ENCODE measurements at regions not wholly inside any gene's neighbourhood (a gene's known extent, or its start where the extent isn't known, plus 50 kb on each side); places are given as distances from the start of the nearest gene placed in this dataset.
"Not testable (repeated sequence)": the region's sequence is repeated elsewhere in the genome, so short reads cannot be mapped to it uniquely, and the experiment has no call there.

GRCh38 chr7:89618274-89618673 lies 536.0 kb upstream of the STEAP1 start:
- DNase-seq = no peak

DNA sequence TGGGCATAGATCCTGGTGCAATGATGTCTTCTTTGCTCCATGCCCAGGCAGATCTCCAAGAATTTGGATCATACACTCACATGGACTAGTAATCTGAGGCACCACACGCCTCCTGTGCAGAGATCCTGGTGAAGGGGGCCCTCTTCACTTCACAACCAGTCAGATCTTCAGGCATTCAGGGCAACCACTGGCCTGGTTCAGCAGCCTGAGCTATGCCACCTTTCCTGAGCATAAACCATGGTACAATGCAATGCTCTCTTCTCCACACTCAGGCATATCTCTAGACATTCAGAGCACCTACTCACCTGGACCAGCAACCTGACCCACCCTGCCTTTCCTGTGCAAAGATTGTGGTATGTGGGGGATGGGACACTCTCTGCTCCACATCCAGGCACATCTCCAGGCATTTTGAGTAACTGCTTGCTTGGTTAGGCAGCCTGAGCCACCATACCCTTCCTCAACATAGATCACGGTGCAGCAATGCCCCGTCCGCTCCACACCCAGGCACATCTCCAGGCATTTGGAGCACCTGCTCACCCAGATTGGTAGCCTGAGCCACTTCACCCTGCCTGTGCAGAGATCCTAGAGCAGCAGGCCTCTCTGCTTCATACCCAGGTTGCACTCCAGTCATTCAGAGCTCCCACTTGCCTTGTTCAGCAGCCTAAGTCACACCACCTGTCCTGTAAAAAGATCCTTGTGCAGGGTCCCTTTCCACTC lies 532.2 kb upstream of the STEAP1 start:
- no peak for DNase-seq

DNA sequence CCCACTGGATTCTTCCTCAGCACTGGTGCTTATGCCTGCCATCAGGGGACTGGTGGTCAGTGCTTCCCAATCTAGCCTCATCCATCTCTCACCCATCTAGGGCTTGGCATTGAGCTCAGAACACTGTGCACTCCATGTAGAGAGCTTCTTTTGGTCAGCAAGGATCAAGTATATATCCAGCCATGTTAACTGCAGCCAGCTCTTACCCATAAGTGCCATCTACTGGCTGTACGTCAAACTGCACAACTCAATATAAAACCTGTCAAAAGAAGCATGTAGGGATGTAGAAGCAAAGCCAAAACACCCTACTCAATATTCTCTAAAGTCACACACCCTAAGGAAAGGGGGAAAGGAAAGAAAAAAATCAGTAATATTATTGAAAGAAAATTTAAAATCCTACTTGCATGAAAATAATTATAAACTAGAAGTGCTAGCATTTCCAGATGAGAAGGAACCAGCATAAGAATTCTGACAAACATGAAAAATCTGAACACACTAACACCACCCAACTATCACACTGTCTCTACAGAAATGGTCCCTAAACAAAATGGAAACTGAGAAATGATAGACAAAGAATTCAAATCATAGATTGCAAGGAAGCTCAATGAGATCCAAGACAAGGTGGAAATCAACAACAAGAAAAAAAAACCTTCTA lies 531.1 kb upstream of the STEAP1 start:
- peak in 7 of 56 donors; percentile 3 to 60 (median 11) for DNase-seq

- not testable (repeated sequence) for DNase-seq
Measured at GRCh38 chr7:89624155-89624554, 530.1 kb upstream of the STEAP1 start.

- no peak for DNase-seq
Measured at GRCh38 chr7:89648509-89648908, 505.8 kb upstream of the STEAP1 start.

GRCh38 chr7:89655946-89656345 lies 498.3 kb upstream of the STEAP1 start:
- DNase-seq = no peak

- no peak for DNase-seq
Measured at GRCh38 chr7:89661876-89662275, 492.4 kb upstream of the STEAP1 start.

- DNase-seq = no peak
Measured at GRCh38 chr7:89666136-89666835, 488.0 kb upstream of the STEAP1 start.

GRCh38 chr7:89680161-89680560 lies 474.1 kb upstream of the STEAP1 start:
- no peak for DNase-seq

- DNase-seq = no peak
Measured at GRCh38 chr7:89681448-89681847, 472.8 kb upstream of the STEAP1 start.

DNA sequence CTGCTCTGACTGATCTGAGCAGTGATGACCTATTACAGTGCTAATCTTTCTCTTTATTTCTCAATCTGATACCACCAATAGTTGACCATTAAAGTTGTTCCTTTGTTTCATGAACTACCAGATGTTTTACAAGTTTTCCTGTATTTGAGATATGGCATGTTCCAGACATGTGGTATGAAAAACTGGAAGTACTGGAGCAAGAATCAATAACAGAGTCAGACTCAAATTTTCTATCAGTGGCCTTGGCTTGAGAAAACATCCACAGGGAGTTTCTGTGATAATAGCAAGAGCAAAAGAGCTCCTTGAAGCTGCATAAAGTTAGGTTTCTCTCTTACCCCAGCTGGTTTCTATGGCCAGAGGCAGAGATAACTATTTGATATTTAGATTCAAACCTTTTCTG lies 469.0 kb upstream of the STEAP1 start:
- DNase-seq = no peak

DNA sequence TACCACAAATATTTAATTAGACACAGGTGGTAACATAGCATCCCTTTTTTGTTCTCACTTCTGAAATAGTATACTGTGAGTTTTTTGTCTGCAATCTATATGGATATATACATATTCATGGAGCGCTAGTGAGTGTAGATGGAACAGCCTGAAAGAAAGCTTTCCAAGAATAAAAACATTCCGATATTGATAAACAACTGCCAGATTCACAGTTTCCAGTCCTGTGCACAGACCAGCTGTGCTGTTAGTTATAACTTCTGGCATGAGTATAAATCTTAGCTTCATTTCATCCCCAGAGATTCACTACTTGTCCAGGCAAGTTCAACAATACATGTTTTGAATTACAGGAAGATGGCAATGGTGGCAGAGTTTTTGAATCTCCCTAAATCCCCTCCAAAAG lies 467.1 kb upstream of the STEAP1 start:
- no peak for DNase-seq

- no peak for DNase-seq
Measured at GRCh38 chr7:89695241-89695640, 459.0 kb upstream of the STEAP1 start.

DNA sequence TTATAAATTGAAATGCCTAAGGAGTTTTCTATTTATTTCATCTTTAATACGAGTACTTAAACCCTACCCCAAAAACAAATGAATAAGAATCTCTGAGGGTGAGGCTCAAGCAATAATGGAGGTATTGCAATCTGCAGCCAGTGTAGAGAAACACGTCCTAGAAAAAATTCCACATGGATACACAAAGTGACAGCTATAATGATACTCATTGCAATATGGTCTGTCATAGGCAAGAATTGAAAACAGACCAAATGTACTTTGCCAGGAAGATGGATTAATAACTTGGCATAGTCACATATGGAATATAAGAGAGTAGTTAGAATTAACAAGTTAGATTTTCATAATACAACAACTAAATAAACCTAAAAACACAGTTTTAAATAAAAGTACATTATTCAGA lies 440.1 kb upstream of the STEAP1 start:
- DNase-seq = no peak

DNA sequence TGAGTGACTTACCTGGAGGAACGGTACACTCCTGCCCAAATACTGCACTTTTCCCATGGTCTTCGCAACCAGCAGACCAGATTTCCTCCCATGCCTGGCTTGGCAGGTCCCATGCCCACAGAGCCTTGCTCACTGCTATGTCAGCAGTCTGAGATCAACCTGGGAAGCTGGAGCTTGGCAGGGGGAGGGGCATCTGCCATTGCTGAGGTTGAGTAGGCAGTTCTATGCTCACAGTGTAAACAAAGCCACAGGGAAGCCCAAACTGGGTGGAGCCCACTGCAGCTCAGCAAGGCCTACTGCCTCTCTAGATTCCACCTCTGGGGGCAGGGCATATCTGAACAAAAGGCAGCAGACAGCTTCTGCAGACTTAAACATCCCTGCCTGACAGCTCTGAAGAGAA lies 435.3 kb upstream of the STEAP1 start:
- DNase-seq = not testable (repeated sequence)

GRCh38 chr7:89728481-89728880 lies 425.8 kb upstream of the STEAP1 start:
- no peak for DNase-seq

DNA sequence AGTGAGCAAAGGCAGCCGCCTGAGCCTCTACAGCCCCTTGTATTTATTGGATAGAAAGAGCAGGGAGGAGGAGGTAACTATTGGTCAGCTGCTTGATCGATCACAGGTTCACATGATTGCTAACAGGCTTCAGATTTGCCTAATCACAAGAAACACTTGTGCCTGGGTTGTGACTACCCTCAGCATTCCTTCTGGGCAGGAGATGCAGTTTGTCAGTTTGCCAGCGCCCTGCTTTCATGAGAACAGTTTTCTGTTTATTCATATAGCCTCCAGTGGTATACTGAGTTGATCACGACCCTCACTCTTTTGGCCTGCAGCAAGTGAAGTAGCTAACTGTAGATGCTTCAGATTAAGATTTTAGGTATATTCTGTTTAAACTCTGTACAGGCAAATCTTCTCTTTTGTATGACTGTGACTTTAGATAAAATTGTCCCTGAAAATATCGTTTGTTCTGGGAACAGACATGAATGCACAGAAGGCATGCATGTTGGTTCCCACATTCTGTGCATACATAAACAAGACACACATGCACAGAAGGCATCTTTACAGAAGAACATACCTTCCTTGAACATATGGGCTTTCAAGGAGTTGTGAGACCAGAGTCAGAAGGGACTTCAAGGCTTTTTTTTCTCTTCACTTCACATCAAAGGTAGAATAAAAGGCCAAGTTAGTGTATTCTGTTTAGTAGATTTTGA lies 422.4 kb upstream of the STEAP1 start:
- no peak for DNase-seq

DNA sequence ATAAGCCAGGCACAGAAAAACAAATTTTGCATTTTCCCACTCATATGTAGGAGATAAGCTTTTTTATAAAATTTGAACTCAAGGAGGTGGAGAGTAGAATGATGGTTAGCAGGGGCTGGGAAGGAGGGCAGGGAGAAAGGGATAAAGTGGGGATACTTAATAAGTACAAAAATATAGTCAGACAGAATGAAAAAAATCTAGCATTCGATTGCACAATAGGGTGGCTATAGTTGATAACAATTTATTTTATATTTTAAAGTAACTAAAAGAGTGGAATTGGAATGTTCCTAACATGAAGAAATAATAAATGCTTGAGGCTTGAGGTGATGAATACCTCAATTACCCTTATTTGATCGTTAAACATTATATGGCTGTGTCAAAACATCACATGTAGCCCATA lies 415.7 kb upstream of the STEAP1 start:
- DNase-seq = no peak

DNA sequence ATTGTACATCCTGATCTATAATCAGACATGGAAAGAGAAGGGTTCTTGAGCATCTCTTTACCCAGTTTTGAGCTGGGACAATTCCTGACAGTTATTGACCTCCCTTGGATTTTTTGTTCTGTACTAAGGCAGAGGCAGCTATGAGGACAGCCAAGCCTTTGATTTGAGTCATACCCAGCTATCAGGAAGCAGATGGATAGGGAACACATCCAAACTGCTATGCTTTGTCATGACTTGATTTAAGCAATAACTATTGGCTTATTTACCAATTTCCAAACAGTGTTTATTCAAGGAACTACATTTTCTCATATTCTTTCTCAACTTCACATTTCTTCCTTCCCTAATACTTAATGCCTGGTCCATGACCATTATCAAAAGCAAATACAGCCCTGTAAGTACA lies 396.4 kb upstream of the STEAP1 start:
- DNase-seq = no peak

DNA sequence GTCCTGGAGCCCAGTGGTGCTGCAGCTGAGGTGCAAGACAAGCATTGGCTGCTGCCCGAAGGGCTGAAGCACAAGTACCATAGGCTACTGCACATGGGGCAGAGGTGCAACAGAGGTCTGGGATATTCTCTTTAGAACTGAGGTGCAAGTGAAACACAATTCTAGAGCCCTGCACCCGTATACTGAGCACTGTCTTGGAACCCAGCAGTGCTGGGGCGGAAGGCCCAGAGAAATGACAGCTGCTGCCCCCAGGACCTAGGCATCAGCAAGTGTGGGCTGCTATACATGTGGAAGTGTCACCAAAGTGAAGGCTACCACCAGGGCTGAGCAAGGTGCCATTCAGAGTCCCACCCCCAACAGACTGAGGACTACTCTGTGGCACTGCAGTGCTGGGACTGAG lies 393.6 kb upstream of the STEAP1 start:
- no peak for DNase-seq

DNA sequence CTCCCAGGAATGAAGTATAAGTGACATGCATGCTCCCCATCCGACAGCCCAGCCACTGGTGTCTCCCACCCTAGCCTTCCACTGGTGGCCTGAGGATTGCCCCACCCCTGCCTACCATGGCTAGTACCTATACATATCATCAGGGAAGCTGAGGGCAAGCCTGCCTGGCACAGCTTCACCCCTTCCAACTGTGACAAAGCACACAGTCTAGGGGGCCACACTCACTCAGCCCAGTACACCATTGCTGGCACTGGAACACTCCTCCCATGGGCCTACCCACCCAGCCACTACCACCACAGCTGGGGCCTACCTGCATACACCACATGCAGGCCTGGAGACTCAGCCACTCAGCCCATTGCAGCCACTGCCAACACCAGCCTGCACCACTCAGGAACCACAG lies 393.1 kb upstream of the STEAP1 start:
- no peak for DNase-seq

DNA sequence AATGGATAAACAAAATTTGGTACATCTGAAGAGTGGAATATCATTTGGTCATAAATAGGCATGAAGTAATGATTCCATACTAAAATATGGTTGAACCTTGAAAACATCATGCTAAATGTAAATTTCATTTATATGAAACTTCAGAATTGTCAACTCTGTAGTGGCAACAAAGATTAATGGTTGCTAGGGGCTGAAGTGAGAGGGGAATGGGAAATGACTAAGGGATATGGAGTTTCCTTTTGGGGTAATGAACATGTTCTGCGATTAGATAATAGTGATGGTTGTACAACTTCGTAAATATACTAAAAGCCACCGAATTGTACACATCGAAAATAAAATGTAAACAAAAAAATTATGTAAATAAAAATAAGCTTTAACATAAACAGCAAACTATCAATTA lies 384.1 kb upstream of the STEAP1 start:
- no peak for DNase-seq

All from amygdala (tissue), 56 donors.